K562 (cell line): ENCODE measurements at regions not wholly inside any gene's neighbourhood (a gene's known extent, or its start where the extent isn't known, plus 50 kb on each side); places are given as distances from the start of the nearest gene placed in this dataset.

ENCODE experiments used
- DACH1 ChIP-seq: fragments of 450-650 bp; IDR thresholded peaks from 2 replicates; pipeline ENCODE4 v1.6.1; 2018; ENCODE audit not compliant: partially characterized antibody
- FOXK1 ChIP-seq: sonication (generic); formaldehyde crosslinking; IDR thresholded peaks from 2 replicates; pipeline ENCODE4 v1.8.0; 2022; ENCODE audit warnings: missing genetic modification reagents, mild to moderate bottlenecking, borderline replicate concordance
- HDAC8 ChIP-seq: fragments of 450-650 bp; IDR thresholded peaks from 2 replicates; pipeline ENCODE4 v1.6.1; 2016; ENCODE audit warnings: mild to moderate bottlenecking, missing genetic modification characterization, moderate library complexity, missing compliant biosample characterization
- HIVEP1 ChIP-seq: fragments of 250-450 bp; sonication (Bioruptor Pico); IDR thresholded peaks from 2 replicates; pipeline ENCODE4 v1.4.0; 2020; ENCODE audit warnings: mild to moderate bottlenecking
- TAF7 ChIP-seq: fragments of 450-650 bp; IDR thresholded peaks from 2 replicates; pipeline ENCODE4 v1.6.1; 2016; ENCODE audit warnings: missing genetic modification characterization, missing compliant biosample characterization
- THRAP3 ChIP-seq: fragments of 450-650 bp; IDR thresholded peaks from 2 replicates; pipeline ENCODE4 v1.6.1; 2016; ENCODE audit warnings: mild to moderate bottlenecking, inconsistent platforms, borderline replicate concordance
- ZNF274 ChIP-seq: IDR thresholded peaks from 2 replicates; pipeline ENCODE4 v1.6.1; 2011; ENCODE audit warnings: low read depth, mild to moderate bottlenecking, low read length, moderate library complexity, borderline replicate concordance
- ZNF644 ChIP-seq: fragments of 200-800 bp; sonication (Bioruptor generic); IDR thresholded peaks from 2 replicates; pipeline ENCODE4 v1.6.1; 2016; ENCODE audit warnings: low read depth, missing genetic modification characterization, missing compliant biosample characterization
- TF ChIP-seq, protein P1 (sequence below): sonication (generic); formaldehyde crosslinking; IDR thresholded peaks from 2 replicates; pipeline ENCODE4 v1.8.1; 2023; ENCODE audit warnings: missing genetic modification reagents, mild to moderate bottlenecking, borderline replicate concordance
- TF ChIP-seq, protein P2 (sequence below): fragments of 450-650 bp; IDR thresholded peaks from 2 replicates; pipeline ENCODE4 v1.6.1; 2016; ENCODE audit warnings: mild to moderate bottlenecking, moderate library complexity

DNA sequence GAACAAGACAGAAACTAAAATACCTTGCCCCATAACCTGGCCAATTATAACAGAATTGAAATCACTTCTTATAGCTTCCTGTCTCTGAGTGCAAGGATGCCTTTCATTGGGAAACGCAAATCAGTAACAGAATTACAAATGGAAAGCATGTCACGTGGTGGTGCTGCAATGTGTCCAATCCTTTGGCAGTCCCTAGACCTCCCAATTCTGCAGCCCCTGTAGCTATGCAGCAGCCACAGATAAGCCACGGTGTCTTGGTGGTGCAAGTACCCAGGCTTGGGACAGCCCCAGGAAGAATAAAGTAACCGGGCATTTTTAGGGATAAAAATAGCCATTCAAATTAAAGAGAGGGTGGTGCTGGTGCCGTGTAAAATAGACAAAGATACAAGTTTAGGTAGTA is 134.6 kb upstream of the CCN2 start (continued):
- TF ChIP-seq, protein P1, sequence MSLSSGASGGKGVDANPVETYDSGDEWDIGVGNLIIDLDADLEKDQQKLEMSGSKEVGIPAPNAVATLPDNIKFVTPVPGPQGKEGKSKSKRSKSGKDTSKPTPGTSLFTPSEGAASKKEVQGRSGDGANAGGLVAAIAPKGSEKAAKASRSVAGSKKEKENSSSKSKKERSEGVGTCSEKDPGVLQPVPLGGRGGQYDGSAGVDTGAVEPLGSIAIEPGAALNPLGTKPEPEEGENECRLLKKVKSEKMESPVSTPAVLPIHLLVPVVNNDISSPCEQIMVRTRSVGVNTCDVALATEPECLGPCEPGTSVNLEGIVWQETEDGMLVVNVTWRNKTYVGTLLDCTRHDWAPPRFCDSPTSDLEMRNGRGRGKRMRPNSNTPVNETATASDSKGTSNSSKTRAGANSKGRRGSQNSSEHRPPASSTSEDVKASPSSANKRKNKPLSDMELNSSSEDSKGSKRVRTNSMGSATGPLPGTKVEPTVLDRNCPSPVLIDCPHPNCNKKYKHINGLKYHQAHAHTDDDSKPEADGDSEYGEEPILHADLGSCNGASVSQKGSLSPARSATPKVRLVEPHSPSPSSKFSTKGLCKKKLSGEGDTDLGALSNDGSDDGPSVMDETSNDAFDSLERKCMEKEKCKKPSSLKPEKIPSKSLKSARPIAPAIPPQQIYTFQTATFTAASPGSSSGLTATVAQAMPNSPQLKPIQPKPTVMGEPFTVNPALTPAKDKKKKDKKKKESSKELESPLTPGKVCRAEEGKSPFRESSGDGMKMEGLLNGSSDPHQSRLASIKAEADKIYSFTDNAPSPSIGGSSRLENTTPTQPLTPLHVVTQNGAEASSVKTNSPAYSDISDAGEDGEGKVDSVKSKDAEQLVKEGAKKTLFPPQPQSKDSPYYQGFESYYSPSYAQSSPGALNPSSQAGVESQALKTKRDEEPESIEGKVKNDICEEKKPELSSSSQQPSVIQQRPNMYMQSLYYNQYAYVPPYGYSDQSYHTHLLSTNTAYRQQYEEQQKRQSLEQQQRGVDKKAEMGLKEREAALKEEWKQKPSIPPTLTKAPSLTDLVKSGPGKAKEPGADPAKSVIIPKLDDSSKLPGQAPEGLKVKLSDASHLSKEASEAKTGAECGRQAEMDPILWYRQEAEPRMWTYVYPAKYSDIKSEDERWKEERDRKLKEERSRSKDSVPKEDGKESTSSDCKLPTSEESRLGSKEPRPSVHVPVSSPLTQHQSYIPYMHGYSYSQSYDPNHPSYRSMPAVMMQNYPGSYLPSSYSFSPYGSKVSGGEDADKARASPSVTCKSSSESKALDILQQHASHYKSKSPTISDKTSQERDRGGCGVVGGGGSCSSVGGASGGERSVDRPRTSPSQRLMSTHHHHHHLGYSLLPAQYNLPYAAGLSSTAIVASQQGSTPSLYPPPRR (CRISPR knock-in tag): no peak
- TF ChIP-seq THRAP3 (no peak), ZNF644 (tag) (no peak), FOXK1 (CRISPR knock-in tag) (no peak), HIVEP1 (CRISPR knock-in tag) (no peak), DACH1 (no peak), HDAC8 (no peak), ZNF274 (no peak), TAF7 (tag) (no peak)
- TF ChIP-seq, protein P2, sequence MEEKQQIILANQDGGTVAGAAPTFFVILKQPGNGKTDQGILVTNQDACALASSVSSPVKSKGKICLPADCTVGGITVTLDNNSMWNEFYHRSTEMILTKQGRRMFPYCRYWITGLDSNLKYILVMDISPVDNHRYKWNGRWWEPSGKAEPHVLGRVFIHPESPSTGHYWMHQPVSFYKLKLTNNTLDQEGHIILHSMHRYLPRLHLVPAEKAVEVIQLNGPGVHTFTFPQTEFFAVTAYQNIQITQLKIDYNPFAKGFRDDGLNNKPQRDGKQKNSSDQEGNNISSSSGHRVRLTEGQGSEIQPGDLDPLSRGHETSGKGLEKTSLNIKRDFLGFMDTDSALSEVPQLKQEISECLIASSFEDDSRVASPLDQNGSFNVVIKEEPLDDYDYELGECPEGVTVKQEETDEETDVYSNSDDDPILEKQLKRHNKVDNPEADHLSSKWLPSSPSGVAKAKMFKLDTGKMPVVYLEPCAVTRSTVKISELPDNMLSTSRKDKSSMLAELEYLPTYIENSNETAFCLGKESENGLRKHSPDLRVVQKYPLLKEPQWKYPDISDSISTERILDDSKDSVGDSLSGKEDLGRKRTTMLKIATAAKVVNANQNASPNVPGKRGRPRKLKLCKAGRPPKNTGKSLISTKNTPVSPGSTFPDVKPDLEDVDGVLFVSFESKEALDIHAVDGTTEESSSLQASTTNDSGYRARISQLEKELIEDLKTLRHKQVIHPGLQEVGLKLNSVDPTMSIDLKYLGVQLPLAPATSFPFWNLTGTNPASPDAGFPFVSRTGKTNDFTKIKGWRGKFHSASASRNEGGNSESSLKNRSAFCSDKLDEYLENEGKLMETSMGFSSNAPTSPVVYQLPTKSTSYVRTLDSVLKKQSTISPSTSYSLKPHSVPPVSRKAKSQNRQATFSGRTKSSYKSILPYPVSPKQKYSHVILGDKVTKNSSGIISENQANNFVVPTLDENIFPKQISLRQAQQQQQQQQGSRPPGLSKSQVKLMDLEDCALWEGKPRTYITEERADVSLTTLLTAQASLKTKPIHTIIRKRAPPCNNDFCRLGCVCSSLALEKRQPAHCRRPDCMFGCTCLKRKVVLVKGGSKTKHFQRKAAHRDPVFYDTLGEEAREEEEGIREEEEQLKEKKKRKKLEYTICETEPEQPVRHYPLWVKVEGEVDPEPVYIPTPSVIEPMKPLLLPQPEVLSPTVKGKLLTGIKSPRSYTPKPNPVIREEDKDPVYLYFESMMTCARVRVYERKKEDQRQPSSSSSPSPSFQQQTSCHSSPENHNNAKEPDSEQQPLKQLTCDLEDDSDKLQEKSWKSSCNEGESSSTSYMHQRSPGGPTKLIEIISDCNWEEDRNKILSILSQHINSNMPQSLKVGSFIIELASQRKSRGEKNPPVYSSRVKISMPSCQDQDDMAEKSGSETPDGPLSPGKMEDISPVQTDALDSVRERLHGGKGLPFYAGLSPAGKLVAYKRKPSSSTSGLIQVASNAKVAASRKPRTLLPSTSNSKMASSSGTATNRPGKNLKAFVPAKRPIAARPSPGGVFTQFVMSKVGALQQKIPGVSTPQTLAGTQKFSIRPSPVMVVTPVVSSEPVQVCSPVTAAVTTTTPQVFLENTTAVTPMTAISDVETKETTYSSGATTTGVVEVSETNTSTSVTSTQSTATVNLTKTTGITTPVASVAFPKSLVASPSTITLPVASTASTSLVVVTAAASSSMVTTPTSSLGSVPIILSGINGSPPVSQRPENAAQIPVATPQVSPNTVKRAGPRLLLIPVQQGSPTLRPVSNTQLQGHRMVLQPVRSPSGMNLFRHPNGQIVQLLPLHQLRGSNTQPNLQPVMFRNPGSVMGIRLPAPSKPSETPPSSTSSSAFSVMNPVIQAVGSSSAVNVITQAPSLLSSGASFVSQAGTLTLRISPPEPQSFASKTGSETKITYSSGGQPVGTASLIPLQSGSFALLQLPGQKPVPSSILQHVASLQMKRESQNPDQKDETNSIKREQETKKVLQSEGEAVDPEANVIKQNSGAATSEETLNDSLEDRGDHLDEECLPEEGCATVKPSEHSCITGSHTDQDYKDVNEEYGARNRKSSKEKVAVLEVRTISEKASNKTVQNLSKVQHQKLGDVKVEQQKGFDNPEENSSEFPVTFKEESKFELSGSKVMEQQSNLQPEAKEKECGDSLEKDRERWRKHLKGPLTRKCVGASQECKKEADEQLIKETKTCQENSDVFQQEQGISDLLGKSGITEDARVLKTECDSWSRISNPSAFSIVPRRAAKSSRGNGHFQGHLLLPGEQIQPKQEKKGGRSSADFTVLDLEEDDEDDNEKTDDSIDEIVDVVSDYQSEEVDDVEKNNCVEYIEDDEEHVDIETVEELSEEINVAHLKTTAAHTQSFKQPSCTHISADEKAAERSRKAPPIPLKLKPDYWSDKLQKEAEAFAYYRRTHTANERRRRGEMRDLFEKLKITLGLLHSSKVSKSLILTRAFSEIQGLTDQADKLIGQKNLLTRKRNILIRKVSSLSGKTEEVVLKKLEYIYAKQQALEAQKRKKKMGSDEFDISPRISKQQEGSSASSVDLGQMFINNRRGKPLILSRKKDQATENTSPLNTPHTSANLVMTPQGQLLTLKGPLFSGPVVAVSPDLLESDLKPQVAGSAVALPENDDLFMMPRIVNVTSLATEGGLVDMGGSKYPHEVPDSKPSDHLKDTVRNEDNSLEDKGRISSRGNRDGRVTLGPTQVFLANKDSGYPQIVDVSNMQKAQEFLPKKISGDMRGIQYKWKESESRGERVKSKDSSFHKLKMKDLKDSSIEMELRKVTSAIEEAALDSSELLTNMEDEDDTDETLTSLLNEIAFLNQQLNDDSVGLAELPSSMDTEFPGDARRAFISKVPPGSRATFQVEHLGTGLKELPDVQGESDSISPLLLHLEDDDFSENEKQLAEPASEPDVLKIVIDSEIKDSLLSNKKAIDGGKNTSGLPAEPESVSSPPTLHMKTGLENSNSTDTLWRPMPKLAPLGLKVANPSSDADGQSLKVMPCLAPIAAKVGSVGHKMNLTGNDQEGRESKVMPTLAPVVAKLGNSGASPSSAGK: no peak
- TF ChIP-seq, all 486 proteins: peak for 0
